ENCODE measurements at regions not wholly inside any gene's neighbourhood (a gene's known extent, or its start where the extent isn't known, plus 50 kb on each side); places are given as distances from the start of the nearest gene placed in this dataset.

DNA sequence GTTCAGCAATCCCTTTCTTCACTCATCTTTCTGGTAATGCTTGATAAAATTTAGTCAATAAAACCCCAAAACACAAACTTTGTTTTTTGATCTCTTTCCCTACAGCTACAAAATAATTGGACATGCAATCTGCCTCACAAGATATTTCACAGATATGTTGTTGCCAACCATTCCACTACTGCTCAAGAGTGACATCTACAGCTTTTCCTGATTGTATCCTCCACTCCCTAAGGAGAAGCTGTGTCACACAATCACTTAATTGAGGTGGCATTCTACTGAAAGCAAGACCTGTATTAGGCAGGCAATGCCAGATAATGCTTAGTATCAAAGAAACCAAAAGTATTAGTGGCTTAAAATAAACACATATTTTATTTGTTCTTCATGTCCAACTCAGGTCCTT, 1646.2 kb upstream of the SPRY2 start:
- no peaks in the 10 kb centered on the region for H3K36me3 ChIP-seq (ENCODE audit: insufficient read depth in 1 of 2, low read depth in 1 of 2)
- DNase-seq (no peak), ATAC-seq (no peak)

DNA sequence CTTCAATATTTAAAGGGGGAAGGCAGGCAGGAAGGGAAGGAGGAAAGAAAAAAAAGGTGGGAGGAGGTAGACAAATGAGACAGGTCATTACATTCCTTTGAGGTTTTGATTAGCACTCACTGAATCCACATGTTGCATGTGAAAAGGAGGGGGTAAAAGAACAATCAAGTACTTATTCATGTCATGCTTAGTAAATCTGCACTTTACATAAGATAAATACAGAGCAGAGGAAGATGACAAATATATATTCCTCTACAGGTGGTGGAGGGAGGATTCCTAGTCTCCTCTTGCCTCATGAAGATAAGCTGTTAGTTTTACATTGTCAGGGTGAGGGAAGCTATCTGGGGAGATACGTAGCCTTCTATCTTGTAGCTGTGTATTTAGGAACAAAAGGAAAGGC, 1645.4 kb upstream of the SPRY2 start:
- TF ChIP-seq, protein P1, sequence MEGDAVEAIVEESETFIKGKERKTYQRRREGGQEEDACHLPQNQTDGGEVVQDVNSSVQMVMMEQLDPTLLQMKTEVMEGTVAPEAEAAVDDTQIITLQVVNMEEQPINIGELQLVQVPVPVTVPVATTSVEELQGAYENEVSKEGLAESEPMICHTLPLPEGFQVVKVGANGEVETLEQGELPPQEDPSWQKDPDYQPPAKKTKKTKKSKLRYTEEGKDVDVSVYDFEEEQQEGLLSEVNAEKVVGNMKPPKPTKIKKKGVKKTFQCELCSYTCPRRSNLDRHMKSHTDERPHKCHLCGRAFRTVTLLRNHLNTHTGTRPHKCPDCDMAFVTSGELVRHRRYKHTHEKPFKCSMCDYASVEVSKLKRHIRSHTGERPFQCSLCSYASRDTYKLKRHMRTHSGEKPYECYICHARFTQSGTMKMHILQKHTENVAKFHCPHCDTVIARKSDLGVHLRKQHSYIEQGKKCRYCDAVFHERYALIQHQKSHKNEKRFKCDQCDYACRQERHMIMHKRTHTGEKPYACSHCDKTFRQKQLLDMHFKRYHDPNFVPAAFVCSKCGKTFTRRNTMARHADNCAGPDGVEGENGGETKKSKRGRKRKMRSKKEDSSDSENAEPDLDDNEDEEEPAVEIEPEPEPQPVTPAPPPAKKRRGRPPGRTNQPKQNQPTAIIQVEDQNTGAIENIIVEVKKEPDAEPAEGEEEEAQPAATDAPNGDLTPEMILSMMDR (IDR thresholded peaks at IDR 0.05), result no peak
- H3K27ac ChIP-seq, result no peak overlapping the region
- no peaks in the 10 kb centered on the region for H3K4me1 ChIP-seq
- intact Hi-C loops (cut with DNase I), result no loop called here
- H3K9me3 ChIP-seq, result no peaks in the 10 kb centered on the region
- H3K4me3 ChIP-seq, result no peak overlapping the region
- ATAC-seq (no peak), DNase-seq (no peak)
- no peaks in the 10 kb centered on the region for H3K36me3 ChIP-seq (ENCODE audit: insufficient read depth in 1 of 2, low read depth in 1 of 2)
- 59 to 72% (median 63%) methylated on average over 1 of the region's 1 CpG for WGBS, 3 donors
- no peaks in the 10 kb centered on the region for H3K27me3 ChIP-seq (ENCODE audit: insufficient read depth in 3 of 3, low read length in 2 of 3)

More for the DNA sequence above, 1646.2 kb upstream of the SPRY2 start:
- intact Hi-C loops (cut with DNase I), result no loop called here
- no peak overlapping the region for H3K4me3 ChIP-seq
- H3K9me3 ChIP-seq, result no peaks in the 10 kb centered on the region
- TF ChIP-seq, protein P1 (IDR thresholded peaks at IDR 0.05), result no peak
- H3K27me3 ChIP-seq (ENCODE audit: insufficient read depth in 3 of 3, low read length in 2 of 3), result no peaks in the 10 kb centered on the region
- no peaks in the 10 kb centered on the region for H3K4me1 ChIP-seq
- H3K27ac ChIP-seq, result no peak overlapping the region

- Histone ChIP-seq H3K4me3 (no peak overlapping the region), H3K36me3 (ENCODE audit: insufficient read depth in 1 of 2, low read depth in 1 of 2) (no peaks in the 10 kb centered on the region), H3K27ac (no peak overlapping the region), H3K9me3 (no peaks in the 10 kb centered on the region), H3K4me1 (no peaks in the 10 kb centered on the region), H3K27me3 (ENCODE audit: insufficient read depth in 3 of 3, low read length in 2 of 3) (no peaks in the 10 kb centered on the region)
- DNase-seq (no peak), ATAC-seq (no peak)
- intact Hi-C loops (cut with DNase I), result no loop called here
- TF ChIP-seq, protein P1 (IDR thresholded peaks at IDR 0.05), result no peak
Measured at GRCh38 chr13:81957121-81957520, 1616.2 kb upstream of the SPRY2 start.

DNA sequence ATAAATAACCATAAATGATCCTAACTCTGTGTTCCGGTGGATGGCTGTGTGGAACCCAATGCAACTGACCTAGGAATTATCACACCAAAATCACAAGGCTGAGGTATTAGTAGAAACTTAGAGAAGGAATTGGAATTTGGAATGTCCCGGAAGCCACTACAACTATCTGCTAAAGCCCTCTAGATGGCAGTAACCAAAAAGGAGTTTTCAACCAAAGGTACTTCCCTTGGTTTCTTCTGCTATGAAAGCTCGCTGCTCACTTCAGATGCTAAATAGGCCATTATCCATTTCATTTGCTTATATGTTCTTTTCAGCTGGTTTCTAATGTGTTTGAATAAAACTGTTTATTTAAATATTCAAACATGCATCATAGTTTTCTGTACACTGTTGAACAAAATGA, 1589.1 kb upstream of the SPRY2 start:
- TF ChIP-seq, protein P1 (IDR thresholded peaks at IDR 0.05), result no peak
- no peak for DNase-seq
- ATAC-seq, result no peak
- Histone ChIP-seq H3K4me1 (no peaks in the 10 kb centered on the region), H3K9me3 (no peaks in the 10 kb centered on the region), H3K36me3 (ENCODE audit: insufficient read depth in 1 of 2, low read depth in 1 of 2) (no peaks in the 10 kb centered on the region), H3K4me3 (no peak overlapping the region), H3K27me3 (ENCODE audit: insufficient read depth in 3 of 3, low read length in 2 of 3) (no peaks in the 10 kb centered on the region), H3K27ac (no peak overlapping the region)
- WGBS, 3 donors, result 34 to 41% (median 36%) methylated on average over 3 of the region's 3 CpGs
- intact Hi-C loops (cut with DNase I), result no loop called here

GRCh38 chr13:81927347-81927746, 1586.4 kb upstream of the SPRY2 start:
- no peaks in the 10 kb centered on the region for H3K27me3 ChIP-seq (ENCODE audit: insufficient read depth in 3 of 3, low read length in 2 of 3)
- DNase-seq (no peak), ATAC-seq (no peak)
- intact Hi-C loops (cut with DNase I), result no loop called here
- no peak overlapping the region for H3K27ac ChIP-seq
- no peak overlapping the region for H3K4me3 ChIP-seq
- no peaks in the 10 kb centered on the region for H3K36me3 ChIP-seq (ENCODE audit: insufficient read depth in 1 of 2, low read depth in 1 of 2)
- TF ChIP-seq, protein P1 (IDR thresholded peaks at IDR 0.05), result no peak
- no peaks in the 10 kb centered on the region for H3K9me3 ChIP-seq
- no peaks in the 10 kb centered on the region for H3K4me1 ChIP-seq
